GM23338 (cell line): ENCODE measurements at regions not wholly inside any gene's neighbourhood (a gene's known extent, or its start where the extent isn't known, plus 50 kb on each side); places are given as distances from the start of the nearest gene placed in this dataset.

ENCODE experiments used
- CREB1 ChIP-seq: fragments of 250-450 bp; sonication (Bioruptor Pico); IDR thresholded peaks from 2 replicates; pipeline ENCODE4 v1.5.0; 2020; ENCODE audit warnings: low read depth, mild to moderate bottlenecking, moderate library complexity
- EZH2 ChIP-seq: fragments of 200-600 bp; sonication (generic); IDR thresholded peaks from one replicate; pipeline ENCODE4 v1.8.0; 2017; ENCODE audit warnings: antibody characterized with exemption, mild to moderate bottlenecking, low read depth; ENCODE audit not compliant: unreplicated experiment
- EZH2phosphoT487 ChIP-seq: fragments of 200-600 bp; sonication (generic); IDR thresholded peaks from one replicate; pipeline ENCODE4 v1.8.1; 2018; ENCODE audit warnings: antibody characterized with exemption; ENCODE audit not compliant: unreplicated experiment
- JUNB ChIP-seq: IDR thresholded peaks from one replicate; pipeline ENCODE4 v1.6.1; 2016; ENCODE audit warnings: antibody characterized with exemption; ENCODE audit not compliant: unreplicated experiment
- NANOG ChIP-seq: IDR thresholded peaks from 2 replicates; pipeline ENCODE4 v1.6.1; 2016; ENCODE audit warnings: antibody characterized with exemption, borderline replicate concordance
- POLR2AphosphoS5 ChIP-seq: IDR thresholded peaks from 2 replicates; pipeline ENCODE4 v1.6.1; 2016; ENCODE audit warnings: antibody characterized with exemption, low read depth
- REST ChIP-seq: IDR thresholded peaks from one replicate; pipeline ENCODE4 v1.6.1; 2018; ENCODE audit warnings: antibody characterized with exemption; ENCODE audit not compliant: unreplicated experiment
- STAT1 ChIP-seq: IDR thresholded peaks from one replicate; pipeline ENCODE4 v1.6.1; 2016; ENCODE audit warnings: antibody characterized with exemption; ENCODE audit not compliant: unreplicated experiment
- ZNF114 ChIP-seq: fragments of 250-450 bp; sonication (Bioruptor Pico); IDR thresholded peaks from 2 replicates; pipeline ENCODE4 v1.5.0; 2020; ENCODE audit warnings: mild to moderate bottlenecking, moderate library complexity
- ZNF331 ChIP-seq: fragments of 250-450 bp; sonication (Bioruptor Pico); IDR thresholded peaks from 2 replicates; pipeline ENCODE4 v1.5.0; 2020; ENCODE audit warnings: low read depth, mild to moderate bottlenecking, moderate library complexity
- ZNF462 ChIP-seq: fragments of 250-450 bp; sonication (Bioruptor Pico); IDR thresholded peaks from 2 replicates; pipeline ENCODE4 v1.5.0; 2020; ENCODE audit warnings: mild to moderate bottlenecking, moderate library complexity
- TF ChIP-seq, protein P1 (sequence below), 2 experiments: fragments of 200-600 bp in 1 of 2; sonication (generic) in 1 of 2; conservative IDR thresholded peaks; 2 replicates each; pipeline versions ENCODE4 v1.5.1 to v1.6.1; 2016 to 2017; ENCODE audit warnings: antibody characterized with exemption in 2 of 2, low read depth in 2 of 2, mild to moderate bottlenecking in 2 of 2, moderate library complexity in 1 of 2
- TF ChIP-seq, protein P2 (sequence below): IDR thresholded peaks from 2 replicates; pipeline ENCODE4 v1.6.1; 2016; ENCODE audit warnings: antibody characterized with exemption

GRCh38 chr5:84494453-84494852 is 109.8 kb upstream of the EDIL3 start:
- TF ChIP-seq, protein P1, sequence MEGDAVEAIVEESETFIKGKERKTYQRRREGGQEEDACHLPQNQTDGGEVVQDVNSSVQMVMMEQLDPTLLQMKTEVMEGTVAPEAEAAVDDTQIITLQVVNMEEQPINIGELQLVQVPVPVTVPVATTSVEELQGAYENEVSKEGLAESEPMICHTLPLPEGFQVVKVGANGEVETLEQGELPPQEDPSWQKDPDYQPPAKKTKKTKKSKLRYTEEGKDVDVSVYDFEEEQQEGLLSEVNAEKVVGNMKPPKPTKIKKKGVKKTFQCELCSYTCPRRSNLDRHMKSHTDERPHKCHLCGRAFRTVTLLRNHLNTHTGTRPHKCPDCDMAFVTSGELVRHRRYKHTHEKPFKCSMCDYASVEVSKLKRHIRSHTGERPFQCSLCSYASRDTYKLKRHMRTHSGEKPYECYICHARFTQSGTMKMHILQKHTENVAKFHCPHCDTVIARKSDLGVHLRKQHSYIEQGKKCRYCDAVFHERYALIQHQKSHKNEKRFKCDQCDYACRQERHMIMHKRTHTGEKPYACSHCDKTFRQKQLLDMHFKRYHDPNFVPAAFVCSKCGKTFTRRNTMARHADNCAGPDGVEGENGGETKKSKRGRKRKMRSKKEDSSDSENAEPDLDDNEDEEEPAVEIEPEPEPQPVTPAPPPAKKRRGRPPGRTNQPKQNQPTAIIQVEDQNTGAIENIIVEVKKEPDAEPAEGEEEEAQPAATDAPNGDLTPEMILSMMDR (conservative IDR thresholded peaks at IDR 0.05; ENCODE audit: low read depth in 2 of 2), result no peak
- TF ChIP-seq ZNF331 (CRISPR knock-in tag), result no peak
- TF ChIP-seq POLR2AphosphoS5, result no peak
- no peak for TF ChIP-seq ZNF462
- no peak for TF ChIP-seq EZH2phosphoT487
- TF ChIP-seq EZH2, result no peak
- no peak for TF ChIP-seq ZNF114 (CRISPR knock-in tag)
- TF ChIP-seq, protein P2, sequence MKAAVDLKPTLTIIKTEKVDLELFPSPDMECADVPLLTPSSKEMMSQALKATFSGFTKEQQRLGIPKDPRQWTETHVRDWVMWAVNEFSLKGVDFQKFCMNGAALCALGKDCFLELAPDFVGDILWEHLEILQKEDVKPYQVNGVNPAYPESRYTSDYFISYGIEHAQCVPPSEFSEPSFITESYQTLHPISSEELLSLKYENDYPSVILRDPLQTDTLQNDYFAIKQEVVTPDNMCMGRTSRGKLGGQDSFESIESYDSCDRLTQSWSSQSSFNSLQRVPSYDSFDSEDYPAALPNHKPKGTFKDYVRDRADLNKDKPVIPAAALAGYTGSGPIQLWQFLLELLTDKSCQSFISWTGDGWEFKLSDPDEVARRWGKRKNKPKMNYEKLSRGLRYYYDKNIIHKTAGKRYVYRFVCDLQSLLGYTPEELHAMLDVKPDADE, result no peak
- TF ChIP-seq JUNB, result no peak
- TF ChIP-seq REST, result no peak
- no peak for TF ChIP-seq CREB1 (CRISPR knock-in tag)
- TF ChIP-seq NANOG, result no peak
- no peak for TF ChIP-seq STAT1
